ENCODE measurements at regions not wholly inside any gene's neighbourhood (a gene's known extent, or its start where the extent isn't known, plus 50 kb on each side); places are given as distances from the start of the nearest gene placed in this dataset.

DNA sequence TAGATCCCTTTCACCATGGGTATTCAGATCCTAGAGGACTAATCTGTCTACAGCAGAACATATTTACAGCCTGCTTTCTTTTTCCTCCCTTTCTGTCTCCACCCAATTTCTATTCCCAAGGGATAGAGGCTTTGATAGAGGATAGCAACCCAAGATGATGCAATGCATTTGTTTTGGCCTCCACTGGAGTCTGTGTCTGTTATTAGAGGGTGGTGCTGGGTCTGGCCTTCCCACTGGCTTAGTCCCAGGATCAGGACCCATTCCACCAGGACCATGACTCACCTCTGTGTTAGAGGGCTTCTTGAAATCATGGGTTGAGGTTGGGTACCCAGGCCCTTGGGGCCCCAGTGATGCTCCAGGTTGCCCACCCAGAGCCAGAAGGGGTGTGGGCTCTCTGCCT lies 239.7 kb upstream of the TNP1 start:
- Histone ChIP-seq H3K4me2 (ENCODE audit: low read length) (no peak overlapping the region), H3K27ac (ENCODE audit: low read depth, low read length, poor library complexity, severe bottlenecking) (no peak overlapping the region), H3K9me2 (ENCODE audit: insufficient read depth, low read length) (no peaks in the 10 kb centered on the region), H3K9me3 (ENCODE audit: low read length) (no peaks in the 10 kb centered on the region), H3K36me3 (ENCODE audit: insufficient read depth, low read length) (no peaks in the 10 kb centered on the region), H4K20me1 (ENCODE audit: insufficient read depth, low read length) (no peaks in the 10 kb centered on the region), H3K79me2 (ENCODE audit: insufficient read depth, low read depth, low read length) (no peaks in the 10 kb centered on the region), H3K4me1 (ENCODE audit: insufficient read depth, low read length, poor library complexity, severe bottlenecking) (no peaks in the 10 kb centered on the region), H2AFZ (ENCODE audit: low read length) (no peak overlapping the region), H3K4me3 (ENCODE audit: low read depth, low read length, poor library complexity, severe bottlenecking) (no peak overlapping the region)
- CTCF ChIA-PET (ENCODE audit: unreplicated experiment), result no interaction called here
- BruUV-seq (replicated peaks), result no TSS peak
- no peak for TF ChIP-seq EZH2phosphoT487 (IDR thresholded peaks at IDR 0.05; ENCODE audit: borderline replicate concordance, low read depth, low read length)
- TF ChIP-seq, protein P1, sequence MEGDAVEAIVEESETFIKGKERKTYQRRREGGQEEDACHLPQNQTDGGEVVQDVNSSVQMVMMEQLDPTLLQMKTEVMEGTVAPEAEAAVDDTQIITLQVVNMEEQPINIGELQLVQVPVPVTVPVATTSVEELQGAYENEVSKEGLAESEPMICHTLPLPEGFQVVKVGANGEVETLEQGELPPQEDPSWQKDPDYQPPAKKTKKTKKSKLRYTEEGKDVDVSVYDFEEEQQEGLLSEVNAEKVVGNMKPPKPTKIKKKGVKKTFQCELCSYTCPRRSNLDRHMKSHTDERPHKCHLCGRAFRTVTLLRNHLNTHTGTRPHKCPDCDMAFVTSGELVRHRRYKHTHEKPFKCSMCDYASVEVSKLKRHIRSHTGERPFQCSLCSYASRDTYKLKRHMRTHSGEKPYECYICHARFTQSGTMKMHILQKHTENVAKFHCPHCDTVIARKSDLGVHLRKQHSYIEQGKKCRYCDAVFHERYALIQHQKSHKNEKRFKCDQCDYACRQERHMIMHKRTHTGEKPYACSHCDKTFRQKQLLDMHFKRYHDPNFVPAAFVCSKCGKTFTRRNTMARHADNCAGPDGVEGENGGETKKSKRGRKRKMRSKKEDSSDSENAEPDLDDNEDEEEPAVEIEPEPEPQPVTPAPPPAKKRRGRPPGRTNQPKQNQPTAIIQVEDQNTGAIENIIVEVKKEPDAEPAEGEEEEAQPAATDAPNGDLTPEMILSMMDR (conservative IDR thresholded peaks at IDR 0.05; ENCODE audit: low read length), result no peak
- no peak for DNase-seq (ENCODE audit: low spot score)
- intact Hi-C loops (cut with micrococcal nuclease; ENCODE audit: unreplicated experiment), result no loop called here
- POLR2A ChIA-PET, result no interaction called here

DNA sequence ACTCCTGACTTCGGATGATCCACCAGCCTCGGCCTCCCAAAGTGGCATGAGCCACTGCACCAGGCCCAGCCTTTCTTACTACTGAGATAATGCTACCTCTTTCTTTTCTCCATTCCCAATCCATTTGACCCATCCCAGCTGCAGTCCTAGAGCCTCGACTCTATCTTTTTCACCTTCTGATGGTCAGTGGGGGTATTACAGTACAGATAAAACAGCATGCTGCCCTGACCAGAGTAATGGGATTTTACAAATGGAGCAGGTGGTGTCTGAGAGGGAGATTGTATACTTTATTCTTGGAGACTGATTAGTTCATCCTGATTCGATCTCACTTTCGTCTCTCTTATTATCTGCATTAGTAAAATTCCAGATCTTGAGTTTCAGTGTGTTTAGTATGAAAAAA lies 238.6 kb upstream of the TNP1 start:
- intact Hi-C loops (cut with micrococcal nuclease; ENCODE audit: unreplicated experiment), result no loop called here
- BruUV-seq (replicated peaks), result no TSS peak

GRCh38 chr2:217097346-217097745 lies 237.5 kb upstream of the TNP1 start:
- no peaks in the 10 kb centered on the region for H3K9me3 ChIP-seq (ENCODE audit: low read length)
- H3K4me1 ChIP-seq (ENCODE audit: insufficient read depth, low read length, poor library complexity, severe bottlenecking), result no peaks in the 10 kb centered on the region
- no TSS peak for BruUV-seq (replicated peaks)
- H4K20me1 ChIP-seq (ENCODE audit: insufficient read depth, low read length), result no peaks in the 10 kb centered on the region
- H3K79me2 ChIP-seq (ENCODE audit: insufficient read depth, low read depth, low read length), result no peaks in the 10 kb centered on the region
- H3K4me2 ChIP-seq (ENCODE audit: low read length), result no peak overlapping the region
- no peak overlapping the region for H3K4me3 ChIP-seq (ENCODE audit: low read depth, low read length, poor library complexity, severe bottlenecking)
- no peak overlapping the region for H2AFZ ChIP-seq (ENCODE audit: low read length)
- TF ChIP-seq, protein P1 (conservative IDR thresholded peaks at IDR 0.05; ENCODE audit: low read length), result no peak
- TF ChIP-seq EZH2phosphoT487 (IDR thresholded peaks at IDR 0.05; ENCODE audit: borderline replicate concordance, low read depth, low read length), result no peak
- POLR2A ChIA-PET, result no interaction called here
- no peak overlapping the region for H3K27ac ChIP-seq (ENCODE audit: low read depth, low read length, poor library complexity, severe bottlenecking)
- H3K9me2 ChIP-seq (ENCODE audit: insufficient read depth, low read length), result no peaks in the 10 kb centered on the region
- intact Hi-C loops (cut with micrococcal nuclease; ENCODE audit: unreplicated experiment), result no loop called here
- CTCF ChIA-PET (ENCODE audit: unreplicated experiment), result no interaction called here
- H3K36me3 ChIP-seq (ENCODE audit: insufficient read depth, low read length), result no peaks in the 10 kb centered on the region
- DNase-seq (ENCODE audit: low spot score), result no peak

More for the DNA sequence above, 238.6 kb upstream of the TNP1 start:
- Histone ChIP-seq H2AFZ (ENCODE audit: low read length) (no peak overlapping the region), H3K27ac (ENCODE audit: low read depth, low read length, poor library complexity, severe bottlenecking) (no peak overlapping the region), H3K4me3 (ENCODE audit: low read depth, low read length, poor library complexity, severe bottlenecking) (no peak overlapping the region), H3K4me2 (ENCODE audit: low read length) (no peak overlapping the region), H3K36me3 (ENCODE audit: insufficient read depth, low read length) (no peaks in the 10 kb centered on the region), H3K79me2 (ENCODE audit: insufficient read depth, low read depth, low read length) (no peaks in the 10 kb centered on the region), H4K20me1 (ENCODE audit: insufficient read depth, low read length) (no peaks in the 10 kb centered on the region), H3K9me2 (ENCODE audit: insufficient read depth, low read length) (no peaks in the 10 kb centered on the region), H3K4me1 (ENCODE audit: insufficient read depth, low read length, poor library complexity, severe bottlenecking) (no peaks in the 10 kb centered on the region), H3K9me3 (ENCODE audit: low read length) (no peaks in the 10 kb centered on the region)
- TF ChIP-seq, protein P1 (conservative IDR thresholded peaks at IDR 0.05; ENCODE audit: low read length), result no peak
- no peak for TF ChIP-seq EZH2phosphoT487 (IDR thresholded peaks at IDR 0.05; ENCODE audit: borderline replicate concordance, low read depth, low read length)
- POLR2A ChIA-PET, result no interaction called here
- CTCF ChIA-PET (ENCODE audit: unreplicated experiment), result no interaction called here
- DNase-seq (ENCODE audit: low spot score), result no peak
